Heart left ventricle (tissue), 16 donors: ENCODE measurements at regions not wholly inside any gene's neighbourhood (a gene's known extent, or its start where the extent isn't known, plus 50 kb on each side); places are given as distances from the start of the nearest gene placed in this dataset.

ENCODE experiments used
- ATAC-seq, 4 donors: fragments of 200-7000 bp; cut with Tn5 transposase; one replicate each; pipeline ENCODE4 v1.9.1; 2020 to 2022; ENCODE audit warnings: moderate library complexity in 4 of 4, mild to moderate bottlenecking in 3 of 4, moderate number of reproducible peaks in 1 of 4
- DNase-seq, 5 donors: peaks; one replicate each; pipeline ENCODE4 v3.0.0-alpha.2; 2020
- H3K27ac ChIP-seq, 12 donors: fragments of 200-600 bp; sonication (generic) in 4 of 12; one replicate each; pipeline versions ENCODE4 v1.5.0 to v1.8.0; 2016 to 2022; ENCODE audit warnings: mild to moderate bottlenecking in 2 of 12
- H3K27me3 ChIP-seq, 9 donors: fragments of 200-600 bp; sonication (generic) in 2 of 9; one replicate each; pipeline versions ENCODE4 v1.5.1 to v1.8.0; 2016 to 2022; ENCODE audit warnings: mild to moderate bottlenecking in 3 of 9
- H3K36me3 ChIP-seq, 9 donors: fragments of 200-600 bp; sonication (generic) in 2 of 9; one replicate each; pipeline versions ENCODE4 v1.5.0 to v1.8.0; 2018 to 2022; ENCODE audit warnings: mild to moderate bottlenecking in 2 of 9
- H3K4me1 ChIP-seq, 12 donors: fragments of 200-600 bp; sonication (generic) in 4 of 12; one replicate each; pipeline versions ENCODE4 v1.5.0 to v1.8.0; 2016 to 2022; ENCODE audit warnings: mild to moderate bottlenecking in 3 of 12
- H3K4me3 ChIP-seq, 12 donors: fragments of 200-600 bp; sonication (generic) in 4 of 12; one replicate each; pipeline versions ENCODE4 v1.5.0 to v1.8.0; 2017 to 2022; ENCODE audit warnings: mild to moderate bottlenecking in 9 of 12, moderate library complexity in 4 of 12
- H3K9me3 ChIP-seq, 12 donors: fragments of 200-600 bp; sonication (generic) in 4 of 12; one replicate each; pipeline versions ENCODE4 v1.5.0 to v1.8.0; 2016 to 2022; ENCODE audit warnings: mild to moderate bottlenecking in 1 of 12
- POLR2A ChIP-seq, 2 donors: fragments of 450-650 bp; IDR thresholded peaks; one replicate each; pipeline ENCODE4 v1.6.1; 2017; ENCODE audit warnings: antibody characterized with exemption in 2 of 2, mild to moderate bottlenecking in 2 of 2, moderate library complexity in 2 of 2
- WGBS, 4 donors: extraction: QIAGEN DNeasy Blood & Tissue Kit in 2 of 4; methylation state at CpG; one replicate each; pipeline versions ENCODE4 v1.1.5 to v1.1.7; 2013 to 2018; 5-methylcytosine and 5-hydroxymethylcytosine counted together
- intact Hi-C, 10 donors: fragments of 100-400 bp; cut with DNase I; formaldehyde crosslinking; loops; one replicate each; pipeline versions ENCODE4 v1.11.1 to v1.14.2; 2022
- TF ChIP-seq, protein P1 (sequence below), 12 donors: fragments of 200-600 bp; sonication (generic) in 4 of 12; IDR thresholded peaks; one replicate each; pipeline versions ENCODE4 v1.5.0 to v1.8.0; 2018 to 2022; ENCODE audit warnings: antibody characterized with exemption in 12 of 12, mild to moderate bottlenecking in 5 of 12
- donor health status: ischemic (EF 13 %, LVEDD 7.1; RV severe dilation, severe dysfunction).
- donor health status: healthy with polysubstance abuse.
- donor health status: DM: no; HTN: yes; CAD: no.
- donor health status: DM: no; HTN: no; CAD: no.
- donor health status: ischemic (EF 25% LVEDD 6.9; RV normal size, moderate dysfunction).
- donor health status: ischemic (EF 25% LVEDD 5.7; RV mildly dilated, moderate dysfunction).
- donor health status: healthy.
- donor health status: DM: yes; HTN: yes; CAD: no.
- donor health status: ischemic (EF 35%, LVEDD 5.7; RV mildly dilated, moderate dysfunction).
- donor health status: nonischemic (EF 11% LVEDD 7.7; RV severe dilation, severe dysfunction).
- donor health status: DM: yes; HTN: yes; CAD: no.
- donor health status: PGD.
- donor health status: ischemic (EF 29% LVEDD 5.4; RV normal size, mild dysfunction).
- donor health status: nonischemic (EF 23%, LVEDD 6.1; RV moderate dilation, normal function).

DNA sequence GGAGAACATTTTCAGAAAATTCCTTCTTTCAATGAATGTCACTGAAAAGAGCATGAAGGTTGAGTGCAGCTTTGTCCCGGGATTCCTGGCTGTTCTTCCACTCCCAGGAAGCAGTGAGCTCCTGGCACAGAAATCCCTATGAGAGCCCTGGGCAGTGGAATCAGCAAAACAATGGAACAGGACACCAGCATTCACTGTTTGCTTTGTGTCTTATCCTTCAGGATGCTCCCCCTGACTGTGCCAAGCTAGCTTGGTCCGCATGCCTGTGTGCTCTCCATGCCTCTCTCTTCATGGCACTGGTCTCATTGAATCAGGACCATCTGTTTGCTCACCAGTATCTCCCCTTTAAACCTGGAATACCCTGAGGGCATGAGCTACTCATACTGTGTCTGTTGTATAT is 102.0 kb upstream of the GADL1 start:
- H3K27ac ChIP-seq = no peak overlapping the region
- H3K27me3 ChIP-seq = no peaks in the 10 kb centered on the region
- ATAC-seq (no peak), DNase-seq (no peak)
- 21 to 50% (median 29%) methylated on average over 2 of the region's 2 CpGs for WGBS, 4 donors
- H3K4me3 ChIP-seq = no peak overlapping the region
- H3K36me3 ChIP-seq = no peaks in the 10 kb centered on the region
- TF ChIP-seq, protein P1, sequence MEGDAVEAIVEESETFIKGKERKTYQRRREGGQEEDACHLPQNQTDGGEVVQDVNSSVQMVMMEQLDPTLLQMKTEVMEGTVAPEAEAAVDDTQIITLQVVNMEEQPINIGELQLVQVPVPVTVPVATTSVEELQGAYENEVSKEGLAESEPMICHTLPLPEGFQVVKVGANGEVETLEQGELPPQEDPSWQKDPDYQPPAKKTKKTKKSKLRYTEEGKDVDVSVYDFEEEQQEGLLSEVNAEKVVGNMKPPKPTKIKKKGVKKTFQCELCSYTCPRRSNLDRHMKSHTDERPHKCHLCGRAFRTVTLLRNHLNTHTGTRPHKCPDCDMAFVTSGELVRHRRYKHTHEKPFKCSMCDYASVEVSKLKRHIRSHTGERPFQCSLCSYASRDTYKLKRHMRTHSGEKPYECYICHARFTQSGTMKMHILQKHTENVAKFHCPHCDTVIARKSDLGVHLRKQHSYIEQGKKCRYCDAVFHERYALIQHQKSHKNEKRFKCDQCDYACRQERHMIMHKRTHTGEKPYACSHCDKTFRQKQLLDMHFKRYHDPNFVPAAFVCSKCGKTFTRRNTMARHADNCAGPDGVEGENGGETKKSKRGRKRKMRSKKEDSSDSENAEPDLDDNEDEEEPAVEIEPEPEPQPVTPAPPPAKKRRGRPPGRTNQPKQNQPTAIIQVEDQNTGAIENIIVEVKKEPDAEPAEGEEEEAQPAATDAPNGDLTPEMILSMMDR (IDR thresholded peaks at IDR 0.05) = no peak
- no peak for TF ChIP-seq POLR2A (IDR thresholded peaks at IDR 0.05)
- H3K9me3 ChIP-seq = peaks cover 0 to 12% (median 2%) of the 10 kb centered on the region in 12 donors
- H3K4me1 ChIP-seq = no peaks in the 10 kb centered on the region
- intact Hi-C loops = no loop called here

DNA sequence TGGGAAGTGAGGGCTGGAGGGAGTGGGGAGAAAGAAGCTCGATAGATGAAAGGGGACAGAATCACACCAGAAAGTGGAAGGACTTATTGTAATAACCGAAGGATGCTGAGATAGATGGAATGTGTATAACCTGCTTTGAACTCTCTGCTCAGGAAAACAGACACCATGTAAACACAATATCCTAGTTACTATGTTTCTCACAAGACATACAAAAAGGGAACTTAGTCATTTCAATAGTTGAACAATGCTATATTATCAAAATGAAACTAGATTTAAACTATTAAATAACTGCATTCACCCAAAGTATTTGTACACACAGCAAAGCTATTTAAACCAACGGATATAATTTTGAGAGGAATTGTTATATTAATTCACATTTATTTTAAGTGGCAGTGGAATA is 108.3 kb upstream of the GADL1 start:
- no peak for ATAC-seq
- no peaks in the 10 kb centered on the region for H3K4me1 ChIP-seq
- H3K4me3 ChIP-seq = no peak overlapping the region
- H3K27ac ChIP-seq = no peak overlapping the region
- no peaks in the 10 kb centered on the region for H3K36me3 ChIP-seq
- DNase-seq = no peak
- no peaks in the 10 kb centered on the region for H3K27me3 ChIP-seq
- no peaks in the 10 kb centered on the region for H3K9me3 ChIP-seq
- intact Hi-C loops = loop anchor here in 1 of 10 donors (10.0 kb wide), 1 partner anchor 228 kb away; no protein-coding TSS in a partner anchor
- 83 to 92% (median 89%) methylated on average over 3 of the region's 3 CpGs for WGBS, 4 donors
- TF ChIP-seq POLR2A (IDR thresholded peaks at IDR 0.05) = no peak
- TF ChIP-seq, protein P1 (IDR thresholded peaks at IDR 0.05) = no peak

DNA sequence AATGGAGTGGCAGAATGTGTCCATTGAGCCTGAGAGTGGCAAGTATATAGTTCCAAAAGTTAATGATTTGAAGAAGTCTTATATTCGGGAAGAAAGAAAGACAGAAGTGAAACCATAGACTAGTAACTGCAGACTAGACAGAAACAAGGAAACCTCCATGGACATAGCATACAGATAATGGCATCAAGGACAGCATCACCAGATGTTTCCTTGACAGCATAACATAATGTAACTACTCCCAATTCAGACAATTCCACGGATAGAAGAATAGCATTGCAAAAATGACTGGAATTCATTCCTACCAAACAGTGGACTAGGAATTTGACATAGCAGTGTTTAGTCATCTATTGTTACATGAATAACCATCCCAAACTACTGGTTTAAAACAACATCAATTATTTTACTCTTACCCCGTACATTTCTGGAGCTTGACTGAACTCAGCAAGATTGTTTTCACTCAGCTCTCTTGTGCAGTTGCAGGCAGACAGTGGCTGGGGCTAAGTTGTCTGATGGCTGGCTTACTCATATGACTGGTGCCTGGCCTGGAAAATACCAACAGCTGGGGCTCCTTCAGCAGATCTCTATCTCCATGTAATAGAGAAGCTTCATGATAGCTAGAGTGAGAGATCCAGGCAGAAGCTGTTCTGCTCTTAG is 109.7 kb upstream of the GADL1 start:
- H3K4me1 ChIP-seq = peaks cover 0 to 6% (median 0%) of the 10 kb centered on the region in 12 donors
- 44 to 58% (median 55%) methylated on average over 3 of the region's 3 CpGs for WGBS, 4 donors
- ATAC-seq (peak in 2 of 4 donors; percentile 45 to 47), DNase-seq (no peak)
- no peak for TF ChIP-seq POLR2A (IDR thresholded peaks at IDR 0.05)
- TF ChIP-seq, protein P1 (IDR thresholded peaks at IDR 0.05) = no peak
- intact Hi-C loops = loop anchor here in 1 of 10 donors (10.0 kb wide), 1 partner anchor 229 kb away; no protein-coding TSS in a partner anchor
- H3K4me3 ChIP-seq = no peak overlapping the region
- no peaks in the 10 kb centered on the region for H3K36me3 ChIP-seq
- no peaks in the 10 kb centered on the region for H3K27me3 ChIP-seq
- no peaks in the 10 kb centered on the region for H3K9me3 ChIP-seq
- H3K27ac ChIP-seq = no peak overlapping the region

DNA sequence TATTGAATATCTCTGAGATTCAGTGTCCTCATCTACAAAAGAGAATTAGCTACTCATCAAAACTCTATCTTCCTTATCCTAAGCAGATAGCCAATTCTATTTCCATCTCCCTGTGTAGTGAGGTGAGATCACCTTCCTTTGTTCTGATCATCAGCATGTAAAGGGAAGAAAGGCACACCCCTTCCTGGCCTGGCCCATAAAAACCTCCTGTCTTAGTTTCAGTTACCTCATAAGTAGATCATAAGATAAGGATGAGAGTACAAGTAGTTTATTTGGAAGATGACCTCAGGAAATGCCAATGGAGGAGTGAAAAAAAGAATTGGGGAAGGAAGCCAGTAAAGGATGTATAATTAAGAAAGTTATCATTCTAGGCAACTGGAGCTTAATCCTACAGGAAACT is 114.5 kb upstream of the GADL1 start:
- TF ChIP-seq, protein P1 (IDR thresholded peaks at IDR 0.05) = no peak
- TF ChIP-seq POLR2A (IDR thresholded peaks at IDR 0.05) = no peak
- Histone ChIP-seq H3K4me3 (no peak overlapping the region), H3K27ac (no peak overlapping the region), H3K4me1 (peaks cover 0 to 10% (median 0%) of the 10 kb centered on the region in 12 donors), H3K36me3 (no peaks in the 10 kb centered on the region), H3K27me3 (no peaks in the 10 kb centered on the region), H3K9me3 (peaks cover 0 to 9% (median 0%) of the 10 kb centered on the region in 12 donors)
- ATAC-seq (peak in 2 of 4 donors; percentile 38 to 54), DNase-seq (no peak)
- intact Hi-C loops = loop anchor here in 1 of 10 donors (10.0 kb wide), 1 partner anchor 234 kb away; no protein-coding TSS in a partner anchor
